GM18508 (cell line): ENCODE measurements at regions not wholly inside any gene's neighbourhood (a gene's known extent, or its start where the extent isn't known, plus 50 kb on each side); places are given as distances from the start of the nearest gene placed in this dataset.

Experiments
- ATAC-seq: cut with Tn5 transposase; IDR thresholded peaks from one replicate; pipeline ENCODE4 v1.9.1; 2021; ENCODE audit warnings: moderate number of reproducible peaks; ENCODE audit not compliant: insufficient read depth, unreplicated experiment

DNA sequence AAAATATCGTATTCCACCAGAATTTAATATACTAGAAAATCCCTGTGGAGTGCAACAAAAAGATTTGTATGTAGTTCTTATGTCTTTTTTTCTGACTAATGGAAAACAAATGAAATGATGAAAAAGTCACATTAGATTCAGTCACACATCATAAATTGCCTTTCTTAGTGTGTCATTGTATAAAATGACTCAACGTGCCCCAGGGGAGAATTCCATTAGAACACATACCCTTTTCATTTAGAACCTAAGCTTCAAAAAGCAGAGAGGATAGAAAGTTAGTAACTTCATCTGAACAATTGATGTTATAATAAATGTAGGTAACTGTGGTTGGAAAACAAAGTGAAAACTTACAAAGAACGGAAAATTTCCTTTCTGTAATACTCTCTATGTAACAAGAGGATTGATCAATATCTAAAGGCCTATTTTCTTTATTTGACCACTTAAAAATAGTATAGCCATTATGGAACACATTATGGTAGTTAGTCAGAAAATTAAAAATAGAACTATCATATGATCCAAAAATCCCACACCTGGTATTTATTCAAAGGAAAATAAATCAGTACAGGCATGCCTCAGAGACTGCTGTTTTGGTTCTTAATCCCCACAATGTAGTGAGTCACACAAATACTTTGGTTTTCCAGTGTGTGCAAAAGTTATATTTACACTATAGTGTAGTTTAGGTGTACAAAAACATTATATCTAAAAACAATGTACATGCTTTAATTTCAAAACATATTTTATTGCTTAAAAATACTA is 1016.1 kb downstream of the KCNT2 start:
- no peak for ATAC-seq

DNA sequence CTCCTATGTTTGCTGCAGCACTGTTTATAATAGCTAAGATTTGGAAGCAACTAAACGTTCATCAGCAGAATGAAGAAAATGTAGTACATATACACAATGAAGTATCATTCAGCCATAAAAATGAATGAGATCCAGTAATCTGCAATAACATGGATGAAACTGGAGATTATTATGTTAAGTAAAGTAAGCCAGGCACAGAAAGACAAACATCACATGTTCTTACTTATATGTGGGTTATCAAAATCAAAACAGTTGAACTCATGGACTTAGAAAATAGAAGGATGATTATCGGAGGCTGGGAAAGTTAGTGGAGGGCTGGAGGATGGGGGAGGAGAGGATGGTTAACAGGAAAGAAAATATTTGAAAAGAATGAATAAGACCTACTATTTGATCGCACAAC is 1017.6 kb downstream of the KCNT2 start:
- no peak for ATAC-seq

DNA sequence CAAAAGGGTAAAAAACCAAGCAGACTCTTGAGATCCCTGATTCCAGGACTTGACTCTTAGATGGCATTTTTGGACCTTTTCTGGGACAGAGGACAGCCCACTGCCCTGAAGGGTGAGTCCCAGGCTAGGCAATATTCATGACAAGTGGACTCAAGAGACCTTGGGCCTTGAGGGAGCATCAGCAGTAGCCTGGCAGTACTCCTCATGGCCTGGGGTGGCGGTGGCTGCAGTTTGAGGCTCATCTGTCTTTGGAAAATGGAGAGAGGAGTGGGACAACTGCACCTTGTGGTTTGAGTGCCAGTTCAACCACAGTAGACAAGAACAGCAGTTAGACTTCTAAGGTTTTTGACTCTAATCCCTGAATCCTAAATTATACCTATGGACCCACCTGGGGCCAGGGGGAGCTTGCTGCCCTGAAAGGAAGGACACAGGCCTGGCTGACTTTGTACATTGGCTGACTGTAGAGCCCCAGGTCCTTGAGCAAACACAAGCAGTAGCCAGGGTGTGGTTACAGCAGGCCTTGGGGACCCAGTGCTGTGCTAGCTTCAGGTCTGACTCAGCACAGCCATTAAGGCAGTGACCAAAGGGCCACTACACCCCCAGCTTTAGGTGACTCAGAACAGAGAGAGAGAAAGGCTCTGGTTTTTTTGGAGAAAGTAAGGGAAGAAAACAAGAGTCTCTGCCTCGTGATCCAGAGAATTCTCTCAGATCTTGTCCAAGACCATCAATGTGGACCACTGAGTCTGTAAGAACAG is 1023.2 kb downstream of the KCNT2 start:
- ATAC-seq, result no peak

DNA sequence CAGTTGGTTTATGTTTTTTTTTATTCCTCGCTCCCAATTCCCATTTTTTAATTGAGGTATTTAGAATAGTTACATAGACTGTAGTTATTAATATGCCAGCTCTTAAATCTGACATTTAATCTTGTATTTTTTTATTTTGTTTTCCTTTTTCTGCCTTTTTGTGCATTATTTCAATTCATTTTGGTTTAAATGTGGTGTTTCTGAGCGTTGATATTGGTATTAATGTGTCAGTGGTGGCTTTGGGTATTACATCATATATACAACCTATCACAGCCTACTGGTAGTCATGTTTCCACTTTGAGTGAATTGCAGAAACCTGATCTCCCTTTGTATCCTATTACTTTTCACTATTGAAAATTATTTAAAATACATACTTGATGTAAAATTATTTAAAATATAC is 1027.3 kb downstream of the KCNT2 start:
- no peak for ATAC-seq

DNA sequence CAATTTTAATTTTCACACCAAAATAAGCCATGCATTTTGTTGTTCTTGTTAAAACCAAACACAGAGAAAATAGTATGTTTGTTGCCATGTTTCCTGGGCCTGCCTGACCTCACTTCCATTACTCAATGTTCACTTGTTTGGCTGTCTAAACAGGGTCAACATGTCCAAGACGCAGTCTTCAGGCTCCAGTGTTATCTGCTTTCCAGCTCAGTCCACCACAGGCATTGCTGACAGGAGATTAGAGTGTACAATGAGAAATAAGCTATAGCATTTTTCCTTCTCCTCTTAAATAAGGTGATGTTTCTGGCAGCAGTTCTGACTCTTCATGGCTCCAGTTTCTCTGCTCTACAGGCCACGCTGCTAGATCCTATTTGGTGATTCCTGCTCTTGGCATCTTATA is 1030.5 kb downstream of the KCNT2 start:
- ATAC-seq, result no peak

DNA sequence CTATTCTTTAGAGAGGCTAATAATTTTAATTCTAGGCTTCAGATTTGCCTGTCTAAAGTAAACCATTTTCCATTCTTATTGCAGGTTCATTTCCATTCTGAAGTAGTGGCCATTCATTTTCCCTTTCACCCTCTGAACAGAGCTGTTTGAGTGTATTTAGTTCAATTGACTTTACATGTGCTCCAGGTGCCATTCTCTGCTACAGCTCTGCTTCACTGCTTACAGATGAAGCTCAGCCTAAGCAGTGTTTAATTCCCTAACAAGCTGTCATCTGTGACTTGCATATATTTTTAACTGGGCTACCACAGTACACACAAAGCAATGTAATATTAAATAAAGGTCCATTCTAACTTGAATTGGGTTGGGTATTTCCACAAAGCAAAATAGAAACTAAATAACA is 1031.6 kb downstream of the KCNT2 start:
- ATAC-seq, result no peak

DNA sequence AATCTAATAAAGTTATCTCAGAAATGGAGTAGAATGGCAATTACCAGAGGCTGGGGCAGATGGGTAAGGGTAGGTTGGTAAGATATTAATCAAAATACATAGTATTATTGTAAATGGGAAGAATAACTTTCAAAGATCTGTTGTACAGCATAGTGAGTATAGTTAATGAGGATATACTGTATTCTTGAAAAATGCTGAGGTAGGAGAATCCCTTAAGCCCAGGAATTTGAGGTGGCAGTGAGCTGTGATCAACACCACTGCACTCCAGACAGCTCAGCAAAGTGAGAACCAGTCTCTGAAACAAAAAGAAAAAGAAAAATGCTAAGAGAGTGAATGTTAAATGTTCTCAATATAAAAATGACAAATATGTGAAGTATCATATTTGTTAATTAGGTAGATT is 1033.7 kb downstream of the KCNT2 start:
- no peak for ATAC-seq

DNA sequence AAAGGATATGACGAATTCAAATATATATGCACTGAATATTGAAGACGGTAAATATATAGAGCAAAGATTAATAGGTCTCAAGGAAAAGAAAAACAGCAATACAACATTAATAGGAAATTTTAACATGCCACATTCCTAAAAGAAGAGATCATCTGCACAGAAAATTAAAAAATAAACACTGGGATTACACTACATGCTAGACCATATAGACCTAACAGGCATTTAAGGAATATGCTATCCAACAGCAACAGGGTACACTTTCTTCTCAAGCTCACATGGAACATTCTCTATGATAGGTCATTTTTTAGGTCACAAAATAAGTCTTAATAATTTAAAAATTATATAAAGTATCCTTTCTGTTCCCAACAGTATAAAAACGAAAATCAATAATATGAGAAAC is 1038.3 kb downstream of the KCNT2 start:
- ATAC-seq, result no peak

DNA sequence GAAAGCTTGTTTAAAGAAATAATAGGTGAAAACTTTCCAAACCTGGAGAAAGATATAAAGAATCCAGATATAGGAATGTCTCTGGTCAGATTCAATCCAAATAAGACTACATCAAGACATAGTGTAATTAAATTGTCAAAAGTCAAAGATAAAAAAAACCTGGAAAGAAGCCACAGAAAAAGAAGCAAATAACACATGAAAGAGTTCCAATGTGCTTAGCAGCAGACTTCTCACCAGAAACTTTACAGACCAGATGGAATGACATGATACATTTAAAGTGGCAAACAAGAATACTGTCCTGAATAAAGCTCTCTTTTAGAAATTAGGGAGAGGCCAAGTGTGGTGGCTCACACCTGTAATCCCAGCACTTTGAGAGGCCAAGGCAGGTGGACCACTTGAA is 1039.9 kb downstream of the KCNT2 start:
- no peak for ATAC-seq

DNA sequence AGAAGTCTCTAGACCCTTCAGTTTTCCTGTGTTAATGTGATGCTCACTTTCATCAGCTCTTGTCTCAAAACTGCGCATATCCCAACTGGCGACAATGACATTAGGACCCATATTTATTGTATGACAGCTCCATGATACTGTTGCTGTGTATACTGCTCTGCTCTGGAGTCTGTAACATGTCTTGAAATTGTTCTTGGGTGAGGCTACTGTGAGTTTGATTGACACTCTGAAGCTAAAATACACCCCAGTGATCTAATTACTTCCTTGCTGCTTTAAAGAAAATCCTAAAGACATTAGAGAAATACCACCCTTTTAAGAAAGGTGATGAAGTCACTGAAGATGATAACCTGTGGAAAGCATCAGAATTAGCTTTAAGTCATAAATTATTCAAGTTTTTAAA is 1046.2 kb downstream of the KCNT2 start:
- no peak for ATAC-seq

DNA sequence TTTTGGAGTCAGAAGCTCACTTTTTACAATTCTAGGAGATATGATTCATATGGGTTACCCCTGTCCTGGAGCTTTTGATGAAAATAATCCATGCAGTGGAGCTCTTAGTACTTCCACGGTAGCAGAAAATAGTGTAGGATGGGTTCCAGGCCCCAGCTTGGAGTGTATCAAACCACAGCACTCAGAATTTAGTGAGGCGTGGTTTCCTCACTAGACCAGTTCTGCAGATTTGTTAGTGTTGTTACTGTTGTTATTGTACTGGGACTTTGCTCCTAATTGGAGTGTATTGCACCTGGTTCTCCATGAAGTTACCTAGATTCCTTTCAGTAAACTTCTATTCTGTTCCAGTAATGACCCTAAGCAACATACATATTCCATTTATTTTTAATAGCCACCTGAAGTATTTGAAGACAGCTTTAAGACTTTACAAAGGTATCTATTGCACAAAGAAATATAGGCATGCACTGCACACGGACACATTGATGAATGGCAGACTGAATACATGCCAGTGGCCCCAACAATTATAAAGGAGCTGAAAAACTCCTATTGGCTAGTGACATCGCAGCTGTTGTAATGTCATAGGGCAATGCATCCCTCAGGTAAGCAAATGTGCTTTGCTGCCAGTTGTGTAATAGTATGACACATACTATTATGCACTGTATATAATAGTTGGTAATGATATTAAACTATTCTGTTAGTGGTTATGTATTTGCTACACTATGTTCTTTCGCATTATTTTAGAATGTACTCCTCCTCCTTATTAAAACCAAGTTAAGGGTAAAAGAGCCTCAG is 1058.0 kb downstream of the KCNT2 start:
- no peak for ATAC-seq

DNA sequence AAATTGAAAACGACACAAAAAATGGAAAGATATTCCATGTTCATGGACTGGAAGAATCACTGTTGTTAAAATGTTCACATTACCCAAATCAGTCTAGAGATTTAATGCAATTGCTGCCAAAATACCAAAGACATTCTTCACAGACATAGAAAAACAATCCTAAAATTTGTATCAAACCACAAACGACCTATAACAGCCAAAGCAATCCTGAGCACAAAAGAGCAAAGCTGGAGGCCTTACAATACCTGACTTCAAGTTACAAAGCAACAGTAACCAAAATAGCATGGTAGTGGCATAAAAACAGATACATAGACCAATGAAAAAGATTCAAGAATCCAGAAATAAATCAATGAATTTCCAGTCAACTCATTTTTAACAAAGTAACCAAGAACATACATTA is 1077.3 kb downstream of the KCNT2 start:
- ATAC-seq, result no peak

DNA sequence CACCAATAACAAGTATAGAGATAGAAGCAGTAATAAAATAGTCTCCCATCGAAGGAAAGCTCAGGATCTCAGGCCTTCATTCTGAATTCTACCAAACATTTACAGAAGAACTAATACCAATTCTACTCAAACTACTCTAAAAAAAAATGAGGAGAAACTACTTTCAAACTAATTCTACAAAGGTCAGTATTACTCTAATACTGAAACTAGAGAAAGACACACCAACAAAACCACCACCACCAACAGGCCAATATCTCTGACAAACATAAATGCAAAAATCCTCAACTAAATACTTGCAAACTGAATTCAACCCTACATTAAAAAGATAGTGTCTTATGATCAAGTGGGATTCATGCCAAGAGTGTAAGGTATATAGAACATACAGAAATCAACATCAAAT is 1078.4 kb downstream of the KCNT2 start:
- ATAC-seq, result no peak

DNA sequence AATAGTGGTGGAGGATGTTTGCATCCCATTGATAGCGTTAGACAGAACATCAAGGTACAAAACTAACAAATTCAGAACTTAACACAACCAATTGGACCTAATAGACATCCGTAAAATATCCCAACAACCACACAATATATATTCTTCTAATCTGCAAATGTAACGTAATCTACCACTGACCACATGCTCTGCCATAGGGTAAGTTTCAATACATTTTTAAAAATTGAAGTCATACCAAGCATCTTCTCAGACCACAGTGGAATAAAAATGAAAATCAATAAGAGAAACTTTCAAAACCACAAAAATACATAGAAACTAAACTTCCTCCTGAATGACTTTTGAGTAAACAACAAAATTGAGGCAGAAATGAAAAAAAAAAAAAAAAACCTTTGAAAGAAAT is 1087.5 kb downstream of the KCNT2 start:
- ATAC-seq, result no peak

DNA sequence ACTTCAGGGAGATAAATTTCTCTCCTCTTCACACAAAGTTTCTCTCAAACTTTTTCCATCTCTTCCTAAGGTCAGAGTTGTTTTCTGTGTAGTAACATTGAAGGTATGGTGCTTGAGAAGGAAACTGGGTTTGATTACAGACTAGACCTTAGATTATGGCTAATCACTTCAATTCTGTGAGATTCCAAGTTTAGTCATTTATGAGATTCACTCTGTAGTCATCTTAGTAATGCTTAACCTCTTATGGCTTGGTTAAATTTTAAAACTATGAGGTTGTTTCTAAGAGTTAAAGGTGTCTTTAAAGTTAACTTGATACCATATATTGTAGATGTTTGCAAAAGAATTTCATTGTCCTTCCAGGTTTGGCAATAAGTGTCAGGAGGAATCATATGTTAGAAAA is 1092.2 kb downstream of the KCNT2 start:
- no peak for ATAC-seq

DNA sequence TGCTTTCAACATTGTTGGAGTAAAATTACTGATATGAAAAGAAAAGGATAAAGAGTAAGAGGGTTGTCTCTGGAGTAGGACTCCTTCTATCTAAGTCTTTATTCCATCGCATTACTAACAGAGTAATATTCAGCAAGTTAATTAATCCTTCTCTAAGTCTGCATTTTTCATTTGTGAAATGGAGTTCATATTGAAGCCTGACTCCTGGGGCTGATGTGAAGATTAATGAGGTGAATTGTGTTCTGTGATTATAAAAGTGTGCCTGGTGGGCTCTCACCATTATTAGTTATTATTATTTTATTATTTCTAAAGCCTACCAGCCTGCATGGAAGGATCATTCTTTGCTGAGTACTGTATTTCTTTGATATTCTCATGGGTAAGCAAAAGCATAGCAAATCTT is 1096.7 kb downstream of the KCNT2 start:
- no peak for ATAC-seq

DNA sequence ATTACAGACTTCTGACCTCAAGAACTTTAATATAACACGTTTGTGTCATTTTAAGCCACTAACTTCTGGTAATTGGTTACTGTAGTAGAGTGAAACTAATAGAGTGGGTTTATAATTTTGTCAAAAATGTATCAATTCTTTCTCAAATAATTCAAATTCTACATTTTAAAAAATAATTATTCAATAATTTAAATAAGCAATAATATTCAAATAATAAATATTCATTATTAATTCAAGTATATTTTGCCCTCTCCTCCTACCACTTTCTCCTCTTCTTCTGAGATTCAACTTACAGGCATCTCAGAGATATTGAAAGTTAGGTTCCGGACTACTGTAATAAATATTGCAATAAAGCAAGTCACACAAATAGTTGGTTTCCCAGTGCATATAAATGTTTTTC is 1107.1 kb downstream of the KCNT2 start:
- no peak for ATAC-seq

DNA sequence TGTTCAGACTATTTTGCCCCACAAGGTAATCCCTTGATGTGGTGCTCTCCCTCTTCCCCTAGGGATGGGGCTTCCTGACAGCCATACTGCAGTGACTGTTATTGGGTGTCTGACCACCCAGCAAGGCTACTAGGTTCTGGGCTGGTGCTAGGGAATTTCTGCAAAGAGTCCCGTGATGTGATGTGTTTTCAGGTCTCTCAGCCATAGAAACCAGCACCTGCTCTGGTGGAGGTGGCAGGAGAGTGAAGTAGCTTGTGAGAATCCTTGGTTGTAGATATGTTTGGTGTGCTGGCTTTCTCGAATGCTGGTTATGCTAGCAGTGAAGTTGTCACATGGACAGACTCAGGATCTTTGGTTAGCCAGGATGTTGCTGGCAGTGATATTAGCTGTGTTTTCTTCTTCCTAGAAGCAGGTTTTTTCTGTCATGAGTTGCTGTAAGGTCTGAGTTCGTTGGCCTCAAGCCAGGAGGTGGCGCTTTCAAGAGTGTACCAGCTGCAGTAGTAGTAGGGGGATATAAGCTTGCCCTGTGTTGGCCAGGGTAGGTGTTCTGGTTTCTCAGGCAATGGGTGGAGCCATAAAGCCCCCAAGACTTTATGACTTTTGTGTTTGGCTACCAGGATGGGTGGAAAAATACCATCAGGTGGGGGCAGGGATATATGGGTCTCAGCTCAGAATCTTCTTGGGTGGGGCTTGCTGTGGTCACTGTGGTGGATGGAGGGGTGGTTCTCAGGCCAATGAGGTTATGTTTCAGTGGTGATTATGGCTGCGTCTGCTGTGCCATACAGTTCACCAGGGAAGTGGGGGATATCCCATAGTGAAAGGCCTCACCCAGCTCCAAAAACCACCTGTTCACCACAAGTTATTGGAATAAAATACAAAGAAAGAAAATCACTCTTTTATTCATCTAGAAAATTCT is 1112.3 kb downstream of the KCNT2 start:
- ATAC-seq, result no peak

DNA sequence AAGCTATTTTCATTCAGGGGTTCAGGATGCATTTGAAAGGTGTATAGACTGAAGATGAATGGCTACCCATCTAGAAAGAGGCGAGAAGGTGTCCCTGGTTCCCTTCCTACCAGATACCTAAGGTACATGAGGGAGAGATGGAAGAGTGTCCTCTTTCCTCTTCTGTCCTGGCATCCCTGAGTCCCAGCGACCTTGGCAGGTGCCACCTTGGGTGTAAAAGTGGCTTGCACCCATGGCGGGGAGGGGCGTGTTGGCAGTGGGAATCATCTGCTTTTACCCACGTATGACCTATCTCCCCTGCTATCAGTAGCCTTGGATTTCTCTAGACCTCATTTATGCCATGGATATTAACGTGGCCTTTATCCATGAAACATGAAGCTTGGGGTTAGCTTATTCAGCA is 1126.1 kb downstream of the KCNT2 start:
- ATAC-seq, result no peak

DNA sequence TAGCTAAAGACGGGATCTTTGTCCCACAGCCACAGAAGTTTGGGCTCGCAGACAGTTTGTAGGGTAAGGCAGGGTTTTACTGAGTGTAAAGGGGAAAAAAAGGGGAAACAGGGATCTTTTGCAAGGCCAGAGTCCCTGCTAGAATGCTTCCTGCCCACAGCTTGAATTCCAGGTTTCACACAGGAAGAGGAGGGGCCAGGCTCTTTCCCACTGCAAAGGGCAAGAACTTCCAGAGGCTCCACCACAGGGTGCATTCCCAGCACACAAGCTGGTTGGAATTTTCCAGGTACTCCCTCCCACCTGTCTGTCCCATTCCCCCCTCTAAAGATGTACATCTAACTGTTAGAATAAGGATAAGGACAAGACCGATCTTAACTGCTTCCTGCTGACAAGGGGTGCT is 1126.9 kb downstream of the KCNT2 start:
- no peak for ATAC-seq
